ENCODE measurements at regions not wholly inside any gene's neighbourhood (a gene's known extent, or its start where the extent isn't known, plus 50 kb on each side); places are given as distances from the start of the nearest gene placed in this dataset.
A peak's percentile ranks its signal among the peaks of the same experiment; 100 is the strongest.

- intact Hi-C loops (cut with micrococcal nuclease): no loop called here
- no peak overlapping the region for H3K4me3 Mint-ChIP-seq
- no peak for ATAC-seq
- TF ChIP-seq, protein P1, sequence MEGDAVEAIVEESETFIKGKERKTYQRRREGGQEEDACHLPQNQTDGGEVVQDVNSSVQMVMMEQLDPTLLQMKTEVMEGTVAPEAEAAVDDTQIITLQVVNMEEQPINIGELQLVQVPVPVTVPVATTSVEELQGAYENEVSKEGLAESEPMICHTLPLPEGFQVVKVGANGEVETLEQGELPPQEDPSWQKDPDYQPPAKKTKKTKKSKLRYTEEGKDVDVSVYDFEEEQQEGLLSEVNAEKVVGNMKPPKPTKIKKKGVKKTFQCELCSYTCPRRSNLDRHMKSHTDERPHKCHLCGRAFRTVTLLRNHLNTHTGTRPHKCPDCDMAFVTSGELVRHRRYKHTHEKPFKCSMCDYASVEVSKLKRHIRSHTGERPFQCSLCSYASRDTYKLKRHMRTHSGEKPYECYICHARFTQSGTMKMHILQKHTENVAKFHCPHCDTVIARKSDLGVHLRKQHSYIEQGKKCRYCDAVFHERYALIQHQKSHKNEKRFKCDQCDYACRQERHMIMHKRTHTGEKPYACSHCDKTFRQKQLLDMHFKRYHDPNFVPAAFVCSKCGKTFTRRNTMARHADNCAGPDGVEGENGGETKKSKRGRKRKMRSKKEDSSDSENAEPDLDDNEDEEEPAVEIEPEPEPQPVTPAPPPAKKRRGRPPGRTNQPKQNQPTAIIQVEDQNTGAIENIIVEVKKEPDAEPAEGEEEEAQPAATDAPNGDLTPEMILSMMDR (IDR thresholded peaks at IDR 0.05): no peak
- peaks cover 51% of the 10 kb centered on the region for H3K4me1 Mint-ChIP-seq (ENCODE audit: low read depth)
- no peak for DNase-seq
- H3K27ac Mint-ChIP-seq: no peak overlapping the region
- peaks cover 1% of the 10 kb centered on the region for H3K36me3 Mint-ChIP-seq (ENCODE audit: low read depth)
- no peaks in the 10 kb centered on the region for H3K27me3 Mint-ChIP-seq
- H3K9me3 Mint-ChIP-seq: peaks cover 1% of the 10 kb centered on the region
- ChIA-PET CTCF (interaction anchor here (1.1 kb wide), 1 partner anchor 30 kb away, joined by 3 read pairs; no protein-coding TSS in a partner anchor), POLR2A (interaction anchor here (0.8 kb wide), 1 partner anchor 21 kb away, joined by 3 read pairs; no protein-coding TSS in a partner anchor)
Measured at GRCh38 chr2:230640540-230641011, 72.1 kb upstream of the CAB39 start.

DNA sequence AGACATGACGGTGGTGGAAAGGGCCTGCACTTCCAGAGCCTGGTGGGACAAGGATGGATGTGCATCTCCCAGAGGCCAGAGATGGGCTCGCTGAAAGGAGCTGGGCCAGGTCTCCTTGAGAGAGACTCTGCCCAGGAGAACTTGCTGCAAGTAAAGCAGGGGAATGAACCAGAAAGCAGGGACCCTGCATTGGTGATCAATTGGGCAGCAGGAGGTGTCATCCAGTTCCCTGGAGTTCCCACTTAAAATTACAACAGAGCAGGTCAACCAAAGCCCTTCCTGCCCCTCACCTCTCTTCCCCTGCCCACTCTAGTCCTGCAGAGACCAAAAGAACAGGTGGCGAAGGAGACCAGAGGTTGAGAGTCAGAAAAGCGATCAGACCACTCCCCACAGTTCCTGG is 69.7 kb upstream of the CAB39 start:
- Mint-ChIP-seq H3K27me3 (no peaks in the 10 kb centered on the region), H3K36me3 (ENCODE audit: low read depth) (no peaks in the 10 kb centered on the region), H3K4me3 (no peak overlapping the region), H3K4me1 (ENCODE audit: low read depth) (peaks cover 42% of the 10 kb centered on the region), H3K9me3 (no peaks in the 10 kb centered on the region), H3K27ac (peak overlapping the region; percentile 97)
- ChIA-PET CTCF (interaction anchor here (0.8 to 1.5 kb wide), 5 partner anchors 16 to 155 kb away, joined by 3 to 5 read pairs (median 3); no protein-coding TSS in a partner anchor), POLR2A (interaction anchor here (0.7 to 4.7 kb wide), 7 partner anchors 9 to 71 kb away, joined by 3 to 54 read pairs (median 5); no protein-coding TSS in a partner anchor)
- TF ChIP-seq, protein P1 (IDR thresholded peaks at IDR 0.05): no peak
- intact Hi-C loops (cut with micrococcal nuclease): no loop called here
- ATAC-seq: no peak
- DNase-seq: no peak

GRCh38 chr2:230643576-230644291 is 68.9 kb upstream of the CAB39 start:
- H3K4me3 Mint-ChIP-seq: peak overlapping the region; percentile 34
- no peaks in the 10 kb centered on the region for H3K9me3 Mint-ChIP-seq
- peak; percentile 91 for DNase-seq
- H3K27ac Mint-ChIP-seq: peak overlapping the region; percentile 97
- ChIA-PET POLR2A (interaction anchor here (0.5 to 4.7 kb wide), 9 partner anchors 11 to 194 kb away, joined by 3 to 54 read pairs (median 4); no protein-coding TSS in a partner anchor), CTCF (interaction anchor here (0.6 to 1.6 kb wide), 10 partner anchors 14 to 577 kb away, joined by 3 to 8 read pairs (median 3); no protein-coding TSS in a partner anchor)
- H3K36me3 Mint-ChIP-seq (ENCODE audit: low read depth): no peaks in the 10 kb centered on the region
- TF ChIP-seq, protein P1 (IDR thresholded peaks at IDR 0.05): no peak
- no peaks in the 10 kb centered on the region for H3K27me3 Mint-ChIP-seq
- H3K4me1 Mint-ChIP-seq (ENCODE audit: low read depth): peaks cover 38% of the 10 kb centered on the region
- ATAC-seq: peak; percentile 92
- intact Hi-C loops (cut with micrococcal nuclease): loop anchor here (1.0 to 2.0 kb wide), 2 partner anchors 16 to 151 kb away; no protein-coding TSS in a partner anchor

DNA sequence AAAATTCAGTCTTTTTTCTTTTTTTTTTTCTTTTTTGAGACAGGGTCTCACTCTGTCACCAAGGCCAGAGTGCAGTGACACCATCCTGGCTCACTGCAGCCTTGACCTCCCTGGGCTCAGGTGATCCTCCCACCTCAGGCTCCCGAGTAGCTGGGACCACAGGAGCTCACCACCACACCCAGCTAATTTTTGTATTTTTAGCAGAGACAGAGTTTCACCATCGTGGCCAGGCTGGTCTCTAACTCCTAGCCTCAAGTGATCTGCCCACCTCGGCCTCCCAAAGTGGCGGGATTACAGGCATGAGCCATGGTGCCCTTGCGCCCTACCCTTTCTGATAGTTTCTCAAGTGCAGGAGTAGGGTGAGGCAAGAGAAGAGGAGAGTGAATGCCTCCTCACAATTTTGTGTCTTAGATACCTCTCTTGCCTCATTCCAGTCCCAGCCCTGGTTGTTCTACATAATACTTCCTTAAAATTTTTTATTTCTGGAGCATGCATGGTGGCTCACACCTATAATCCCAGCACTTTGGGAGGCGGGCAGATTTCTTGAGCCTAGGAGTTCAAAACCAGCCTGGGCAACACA is 68.2 kb upstream of the CAB39 start:
- DNase-seq: peak; percentile 45
- peak overlapping the region; percentile 34 for H3K4me3 Mint-ChIP-seq
- POLR2A ChIA-PET: interaction anchor here (0.5 to 4.7 kb wide), 8 partner anchors 10 to 194 kb away, joined by 3 to 54 read pairs (median 4); no protein-coding TSS in a partner anchor

More for the DNA sequence above, 68.2 kb upstream of the CAB39 start:
- peak; percentile 20 for ATAC-seq
- Mint-ChIP-seq H3K27me3 (no peaks in the 10 kb centered on the region), H3K27ac (peak overlapping the region; percentile 97), H3K36me3 (ENCODE audit: low read depth) (no peaks in the 10 kb centered on the region), H3K4me1 (ENCODE audit: low read depth) (peaks cover 38% of the 10 kb centered on the region), H3K9me3 (no peaks in the 10 kb centered on the region)
- intact Hi-C loops (cut with micrococcal nuclease): loop anchor here (1.0 to 2.0 kb wide), 2 partner anchors 15 to 150 kb away; no protein-coding TSS in a partner anchor
- CTCF ChIA-PET: interaction anchor here (0.6 to 1.6 kb wide), 9 partner anchors 13 to 578 kb away, joined by 3 to 8 read pairs (median 4); no protein-coding TSS in a partner anchor
- TF ChIP-seq, protein P1 (IDR thresholded peaks at IDR 0.05): no peak

All from activated CD8-positive, alpha-beta T cell treated with anti-CD3 and anti-CD28 coated beads for 36 hours (primary cell).